HG02678 (cell line): ENCODE measurements at regions not wholly inside any gene's neighbourhood (a gene's known extent, or its start where the extent isn't known, plus 50 kb on each side); places are given as distances from the start of the nearest gene placed in this dataset.
"Not testable (repeated sequence)": the region's sequence is repeated elsewhere in the genome, so short reads cannot be mapped to it uniquely, and the experiment has no call there.

Experiments used
- ATAC-seq: cut with Tn5 transposase; IDR thresholded peaks from one replicate; pipeline ENCODE4 v1.9.1; 2021; ENCODE audit warnings: mild to moderate bottlenecking, moderate library complexity; ENCODE audit not compliant: unreplicated experiment

GRCh38 chr6:8652710-8653109 is 217.4 kb upstream of the SLC35B3 start:
- no peak for ATAC-seq

- no peak for ATAC-seq
These were observed 216.7 kb upstream of the SLC35B3 start for GRCh38 chr6:8651998-8652397.

DNA sequence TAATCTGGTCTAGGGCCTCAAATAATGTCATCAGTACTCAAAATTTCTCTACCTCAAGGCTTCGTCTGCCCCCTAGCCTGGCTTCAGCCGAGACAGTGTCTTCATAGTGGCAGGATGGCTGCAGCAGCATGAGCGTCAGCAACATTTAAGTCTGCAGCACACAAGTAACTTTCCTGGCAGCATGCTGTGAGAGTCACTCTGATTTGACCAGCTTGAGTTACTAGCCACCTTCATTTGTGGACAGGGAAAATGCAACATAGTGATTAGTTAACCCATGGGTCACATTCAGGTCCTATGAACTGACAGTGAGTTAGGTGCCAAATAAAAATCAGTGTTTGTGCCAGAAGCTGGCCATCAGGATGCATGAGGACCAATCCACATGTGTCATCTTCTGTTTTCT is 209.9 kb upstream of the SLC35B3 start:
- no peak for ATAC-seq

DNA sequence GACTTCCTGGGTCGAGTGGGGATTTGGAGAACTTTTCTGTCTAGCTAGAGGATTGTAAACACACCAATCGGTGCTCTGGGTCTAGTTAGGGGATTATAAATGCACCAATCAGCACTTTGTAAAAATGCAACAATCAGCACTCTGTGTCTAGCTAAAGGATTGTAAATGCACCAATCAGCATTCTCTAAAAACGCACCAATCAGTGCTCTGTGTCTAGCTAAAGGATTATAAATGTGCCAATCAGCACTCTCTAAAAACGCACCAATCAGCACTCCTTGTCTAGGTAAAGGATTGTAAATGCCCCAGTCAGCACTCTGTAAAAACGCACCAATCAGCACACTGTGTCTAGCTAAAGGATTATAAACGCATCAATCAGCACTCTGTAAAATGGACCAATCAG is 209.0 kb upstream of the SLC35B3 start:
- ATAC-seq, result no peak

DNA sequence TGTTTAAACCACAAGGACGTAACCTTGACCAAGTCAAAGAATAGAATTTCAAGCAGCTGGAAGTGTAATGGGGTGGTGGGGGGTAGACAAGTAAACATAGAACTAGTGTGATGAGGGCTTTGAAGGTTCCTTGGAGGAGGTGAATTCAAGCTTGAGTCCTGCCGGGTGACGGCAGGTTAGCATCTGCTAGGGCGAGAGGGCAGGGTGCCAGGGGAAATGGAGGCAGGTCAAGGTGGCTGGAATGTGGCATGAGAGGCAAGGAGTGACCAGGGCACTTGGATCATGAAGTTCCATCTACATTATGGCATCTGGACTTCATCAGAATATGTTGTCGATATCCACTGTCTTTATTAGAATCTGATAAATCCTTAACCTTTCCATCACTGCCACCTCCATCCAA is 207.5 kb upstream of the SLC35B3 start:
- ATAC-seq, result no peak

DNA sequence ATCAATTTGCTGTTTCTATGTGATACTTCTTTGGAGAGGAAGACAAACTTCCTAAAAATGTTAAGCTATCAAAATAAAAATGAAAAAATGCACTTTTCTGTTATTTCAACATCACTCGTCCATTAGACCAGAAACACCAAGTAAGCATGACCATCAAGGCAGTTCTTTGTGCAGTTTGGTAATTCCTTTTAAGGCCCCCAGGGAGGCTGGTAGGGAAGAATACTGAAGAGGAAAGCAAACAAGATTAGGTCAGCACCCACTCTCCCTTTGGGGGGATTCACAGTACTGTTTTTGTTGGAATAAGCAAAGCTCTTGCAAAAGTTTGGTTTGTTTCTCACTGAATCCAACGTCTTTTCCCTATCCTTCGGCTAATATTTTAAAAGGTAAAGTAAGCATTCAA is 206.8 kb upstream of the SLC35B3 start:
- ATAC-seq, result no peak

DNA sequence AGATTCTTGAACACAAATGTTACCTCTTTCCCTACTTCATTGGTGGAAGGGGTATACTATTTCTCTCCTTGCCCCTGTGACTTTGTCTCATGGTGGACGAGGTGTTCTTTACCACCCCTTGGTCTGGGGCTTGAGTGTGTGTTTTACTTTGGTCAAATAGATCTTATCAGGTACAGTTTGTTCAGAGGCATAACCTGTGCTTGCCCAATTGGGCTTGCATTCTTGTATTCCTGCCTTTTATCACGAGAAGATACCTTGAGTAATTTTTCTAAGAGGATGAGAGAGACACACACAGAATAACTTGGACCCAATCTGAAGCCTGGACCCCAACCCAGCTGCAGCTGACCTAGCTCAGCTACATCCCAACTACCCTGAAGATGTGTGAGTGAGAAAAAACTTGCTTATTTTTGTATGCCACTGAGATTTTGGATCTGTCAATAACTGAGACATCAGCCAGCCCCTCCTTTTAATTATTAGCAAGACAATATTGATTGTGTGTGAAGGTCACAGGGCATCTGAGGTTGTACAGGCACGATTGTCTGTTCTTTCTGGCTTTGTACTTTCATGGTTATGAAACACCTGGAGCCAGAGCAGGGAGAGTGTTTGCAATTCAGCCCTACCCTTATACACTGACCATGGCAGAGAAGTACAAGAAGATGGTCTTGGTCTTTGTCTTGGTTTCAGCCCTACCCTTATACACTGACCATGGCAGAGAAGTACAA is 204.7 kb upstream of the SLC35B3 start:
- no peak for ATAC-seq

GRCh38 chr6:8637896-8638597 is 202.7 kb upstream of the SLC35B3 start:
- no peak for ATAC-seq

DNA sequence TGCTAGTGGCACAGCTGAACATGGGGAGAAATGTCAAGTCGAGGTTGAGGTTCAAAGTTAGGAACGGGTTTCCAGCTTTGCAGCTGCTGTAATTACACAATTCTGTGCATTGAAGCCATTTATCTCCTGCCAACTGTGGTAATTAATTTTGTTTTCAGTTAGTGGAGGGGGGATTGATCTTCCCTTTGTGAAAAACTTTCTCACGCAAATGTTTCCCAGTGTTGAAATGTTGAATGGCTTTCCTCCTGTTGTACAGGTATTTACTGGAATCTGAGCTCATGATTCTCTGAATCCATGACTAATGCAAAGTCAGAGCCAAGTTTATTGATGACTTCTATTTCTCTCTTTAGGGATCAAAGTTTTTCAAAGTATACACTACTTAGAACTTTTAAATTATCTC is 198.4 kb upstream of the SLC35B3 start:
- ATAC-seq, result no peak

GRCh38 chr6:8628736-8629135 is 193.4 kb upstream of the SLC35B3 start:
- ATAC-seq, result no peak

DNA sequence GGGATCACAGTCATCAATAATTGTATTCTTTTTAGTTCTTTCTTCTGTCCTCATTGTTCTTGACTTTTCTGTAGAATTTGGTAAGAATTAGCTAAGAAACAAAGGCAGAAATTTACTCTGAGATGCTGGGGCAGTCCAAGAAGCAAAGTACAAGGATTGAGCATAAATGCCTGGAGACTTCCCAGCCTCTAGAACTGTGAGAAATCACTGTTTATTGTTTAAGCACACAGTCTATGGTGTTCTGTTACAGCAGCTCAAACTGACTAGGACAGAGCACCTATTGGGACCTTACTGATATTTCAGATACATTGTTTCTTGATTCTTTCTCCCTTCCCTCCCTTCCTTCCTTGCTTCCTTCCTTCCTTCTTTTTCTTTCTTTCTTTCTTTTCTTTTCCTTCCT is 192.7 kb upstream of the SLC35B3 start:
- ATAC-seq, result no peak

- ATAC-seq, result peak; percentile 65
These were observed 191.9 kb upstream of the SLC35B3 start for GRCh38 chr6:8627085-8627861.

DNA sequence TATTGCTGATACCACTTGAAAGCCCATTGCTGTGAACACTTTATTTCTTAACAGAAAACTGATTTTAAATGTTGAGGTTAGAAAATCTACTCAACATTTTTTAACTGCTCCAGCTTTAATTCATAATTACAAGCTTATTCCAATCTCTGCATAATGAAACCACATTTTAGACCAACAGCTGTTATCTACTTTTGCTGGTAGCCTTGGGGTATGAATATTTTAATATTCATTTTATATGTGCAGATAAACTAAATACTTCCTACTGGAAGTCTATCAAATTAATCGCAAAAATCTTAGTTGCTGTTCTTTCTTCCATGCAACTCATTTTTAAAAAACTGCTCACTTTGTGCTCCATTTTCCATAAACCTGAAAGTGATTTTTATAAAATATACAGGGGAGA is 189.3 kb upstream of the SLC35B3 start:
- no peak for ATAC-seq

- ATAC-seq, result no peak
These were observed 188.1 kb upstream of the SLC35B3 start for GRCh38 chr6:8623441-8623840.

DNA sequence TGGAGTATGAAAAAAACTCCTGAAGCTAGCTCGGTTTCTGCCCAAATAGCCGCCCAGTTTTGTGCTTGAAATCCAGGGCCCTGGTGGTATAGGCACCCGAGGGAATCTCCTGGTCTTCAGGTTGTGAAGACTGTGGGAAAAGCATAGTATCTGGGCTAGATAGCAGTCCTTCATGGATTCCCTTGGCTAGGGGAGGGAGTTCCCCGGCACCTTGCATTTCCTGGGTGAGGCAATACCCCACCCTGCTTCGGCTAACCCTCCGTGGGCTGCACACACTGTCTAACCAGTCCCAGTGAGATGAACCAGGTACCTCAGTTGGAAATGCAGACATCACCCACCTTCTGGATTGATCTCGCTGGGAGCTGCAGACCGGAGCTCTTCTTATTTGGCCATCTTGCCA is 184.5 kb upstream of the SLC35B3 start:
- no peak for ATAC-seq

- not testable (repeated sequence) for ATAC-seq
These were observed 184.1 kb upstream of the SLC35B3 start for GRCh38 chr6:8619408-8619807.

- ATAC-seq, result no peak
These were observed 173.4 kb upstream of the SLC35B3 start for GRCh38 chr6:8608737-8609136.

DNA sequence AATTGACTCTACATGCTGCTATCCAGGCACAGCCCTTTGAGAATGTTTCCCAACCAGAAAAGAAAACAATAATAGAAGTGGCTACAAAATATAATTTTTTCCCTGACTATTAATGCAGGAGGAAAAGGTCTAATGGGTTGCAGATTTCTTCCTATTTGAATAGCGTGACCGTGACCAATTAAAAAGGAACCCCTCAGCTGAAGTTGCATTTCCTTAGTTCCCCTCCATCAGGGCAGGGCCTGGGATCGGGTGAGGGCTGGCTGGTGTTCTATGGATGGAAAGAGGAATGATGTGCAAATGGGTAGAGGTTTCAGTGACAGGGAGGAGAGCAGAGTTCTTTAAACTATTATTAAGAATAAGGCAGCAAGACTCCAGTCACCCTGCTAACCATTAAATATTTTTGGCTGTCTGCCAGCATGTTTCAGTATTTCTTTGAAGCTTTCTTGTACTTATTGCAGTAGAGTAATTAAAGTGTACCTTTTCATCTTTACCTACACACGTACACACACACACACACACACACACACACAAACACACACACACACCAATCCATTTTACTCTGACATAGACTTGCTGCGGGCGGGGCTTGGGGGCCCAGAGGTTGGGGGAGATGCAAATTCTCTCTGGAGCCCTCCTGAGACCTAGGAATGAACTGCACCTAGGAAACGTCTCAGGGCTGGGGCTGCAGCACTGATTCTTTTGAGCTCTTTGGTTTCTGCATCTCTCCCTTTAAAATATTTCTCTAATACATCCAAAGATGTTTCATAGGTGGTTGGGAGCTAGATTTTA is 154.8 kb upstream of the SLC35B3 start:
- no peak for ATAC-seq

DNA sequence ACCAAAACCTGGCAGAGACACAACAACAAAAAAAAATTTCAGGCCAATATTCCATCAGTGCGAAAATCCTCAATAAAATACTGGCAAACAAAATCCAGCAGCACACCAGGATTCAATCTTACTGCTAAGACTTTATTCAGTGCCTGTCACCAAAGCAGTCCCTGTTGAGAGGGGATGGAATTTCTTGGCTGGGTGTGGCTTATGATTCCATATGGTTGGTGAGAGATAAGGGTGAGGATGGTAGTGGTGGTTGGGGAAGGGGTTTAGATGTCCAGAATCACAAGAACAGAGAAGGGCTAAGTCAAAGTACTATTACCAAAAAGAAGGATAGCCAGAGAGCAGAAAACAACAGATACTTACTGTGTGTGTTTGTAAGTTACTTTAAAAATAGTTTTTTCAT is 152.8 kb upstream of the SLC35B3 start:
- no peak for ATAC-seq

DNA sequence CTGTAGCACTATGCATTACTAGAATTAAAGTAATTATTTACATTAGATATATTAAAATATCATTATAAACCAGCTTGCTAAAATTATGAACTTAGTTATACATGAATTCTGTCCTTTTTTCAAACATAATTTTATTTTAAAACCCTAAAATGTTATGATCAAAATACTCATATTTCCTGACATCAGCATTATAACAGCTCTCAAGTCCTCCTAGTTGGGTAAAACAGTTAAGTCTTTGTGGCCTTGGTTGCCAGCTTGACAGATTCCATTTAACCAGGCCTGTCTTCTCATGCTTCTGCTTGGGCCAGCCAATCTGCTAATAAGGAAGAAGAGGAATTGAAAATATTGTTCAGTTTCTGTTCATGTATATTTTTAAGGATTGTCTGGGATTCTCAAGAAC is 147.9 kb upstream of the SLC35B3 start:
- ATAC-seq, result no peak

DNA sequence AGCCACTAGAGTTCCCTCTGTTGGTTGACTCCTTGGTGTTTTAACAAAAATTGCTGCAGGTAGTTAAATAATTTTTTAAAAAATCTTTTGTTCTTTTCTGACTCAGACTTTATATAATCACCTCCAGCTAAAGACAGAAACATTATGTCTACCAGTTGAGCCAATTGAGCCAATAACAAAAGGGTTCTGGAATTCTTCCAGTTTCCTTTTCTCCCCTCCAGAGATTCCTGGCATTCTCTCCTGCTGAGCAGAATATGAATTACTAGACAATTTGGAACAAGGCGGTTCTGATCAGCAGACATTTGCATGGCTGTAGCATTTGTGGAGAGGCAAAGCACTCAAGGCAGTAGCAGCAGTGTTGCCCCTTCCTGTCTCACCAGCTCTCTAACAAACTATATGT is 144.0 kb upstream of the SLC35B3 start:
- no peak for ATAC-seq
